Ovary (tissue), 7 donors: ENCODE measurements at regions not wholly inside any gene's neighbourhood (a gene's known extent, or its start where the extent isn't known, plus 50 kb on each side); places are given as distances from the start of the nearest gene placed in this dataset.

ENCODE experiments used
- DNase-seq, 5 donors: peaks; one replicate each; pipeline ENCODE4 v3.0.0-alpha.2; 2019 to 2020
- H3K27ac ChIP-seq, 2 donors: fragments of 200-600 bp; one replicate each; pipeline versions ENCODE4 v1.5.1 to v1.8.0; 2019 to 2022
- H3K27me3 ChIP-seq: fragments of 200-600 bp; one replicate; pipeline ENCODE4 v1.8.0; 2022
- H3K36me3 ChIP-seq: fragments of 200-600 bp; sonication (generic); one replicate; pipeline ENCODE4 v1.5.1; 2019
- H3K4me1 ChIP-seq: one replicate; pipeline ENCODE4 v1.8.1; 2013; ENCODE audit warnings: mild to moderate bottlenecking, moderate library complexity; ENCODE audit not compliant: insufficient read depth
- H3K4me3 ChIP-seq: fragments of 200-600 bp; sonication (generic); one replicate; pipeline ENCODE4 v1.5.1; 2017
- H3K9me3 ChIP-seq, 2 donors: fragments of 200-600 bp in 1 of 2; sonication (generic) in 1 of 2; one replicate each; pipeline versions ENCODE4 v1.5.1 to v1.8.1; 2013 to 2019; ENCODE audit warnings: mild to moderate bottlenecking in 1 of 2, moderate library complexity in 1 of 2
- CTCF ChIP-seq, 3 donors: fragments of 450-650 bp in 2 of 3; fragments of 200-600 bp in 1 of 3; IDR thresholded peaks; one replicate each; pipeline versions ENCODE4 v1.5.1 to v1.8.0; 2016 to 2022; ENCODE audit warnings: antibody characterized with exemption in 3 of 3, mild to moderate bottlenecking in 1 of 3
- EP300 ChIP-seq: sonication (generic); formaldehyde crosslinking; IDR thresholded peaks from one replicate; pipeline ENCODE4 v1.6.1; 2017; ENCODE audit warnings: antibody characterized with exemption
- POLR2A ChIP-seq: fragments of 450-650 bp; IDR thresholded peaks from one replicate; pipeline ENCODE4 v1.6.1; 2017; ENCODE audit warnings: antibody characterized with exemption, mild to moderate bottlenecking, moderate library complexity
- WGBS, 3 donors: extraction: QIAGEN DNeasy Blood & Tissue Kit in 1 of 3; methylation state at CpG; one replicate each; pipeline versions ENCODE4 v1.1.5 to v1.1.7; 2013 to 2017; 5-methylcytosine and 5-hydroxymethylcytosine counted together
- intact Hi-C, 4 donors: fragments of 100-400 bp; cut with DNase I; formaldehyde crosslinking; loops; one replicate each; pipeline versions ENCODE4 v1.11.0 to v1.15.1; 2022 to 2023
- donor health status: DM: no; HTN: no; CAD: no; lungs with moderate emphysema.
- donor health status: DM: no; HTN: no; CAD: no.
- donor health status: Bipolar disorder and iron deficiency.
- donor health status: DM: no; HTN: no; CAD: no.
- donor health status: DM: yes; HTN: yes; CAD: no.

GRCh38 chr14:98954349-98955000 lies 317.5 kb downstream of the BCL11B start:
- Histone ChIP-seq H3K27me3 (no peaks in the 10 kb centered on the region), H3K36me3 (no peaks in the 10 kb centered on the region), H3K4me3 (no peak overlapping the region), H3K4me1 (peaks cover 3% of the 10 kb centered on the region), H3K9me3 (no peaks in the 10 kb centered on the region), H3K27ac (no peak overlapping the region)
- DNase-seq = no peak
- WGBS, 3 donors = 91 to 96% (median 95%) methylated on average over 10 of the region's 10 CpGs
- no peak for TF ChIP-seq POLR2A
- TF ChIP-seq EP300 = no peak
- no peak for TF ChIP-seq CTCF (IDR thresholded peaks at IDR 0.05)
- intact Hi-C loops = no loop called here

DNA sequence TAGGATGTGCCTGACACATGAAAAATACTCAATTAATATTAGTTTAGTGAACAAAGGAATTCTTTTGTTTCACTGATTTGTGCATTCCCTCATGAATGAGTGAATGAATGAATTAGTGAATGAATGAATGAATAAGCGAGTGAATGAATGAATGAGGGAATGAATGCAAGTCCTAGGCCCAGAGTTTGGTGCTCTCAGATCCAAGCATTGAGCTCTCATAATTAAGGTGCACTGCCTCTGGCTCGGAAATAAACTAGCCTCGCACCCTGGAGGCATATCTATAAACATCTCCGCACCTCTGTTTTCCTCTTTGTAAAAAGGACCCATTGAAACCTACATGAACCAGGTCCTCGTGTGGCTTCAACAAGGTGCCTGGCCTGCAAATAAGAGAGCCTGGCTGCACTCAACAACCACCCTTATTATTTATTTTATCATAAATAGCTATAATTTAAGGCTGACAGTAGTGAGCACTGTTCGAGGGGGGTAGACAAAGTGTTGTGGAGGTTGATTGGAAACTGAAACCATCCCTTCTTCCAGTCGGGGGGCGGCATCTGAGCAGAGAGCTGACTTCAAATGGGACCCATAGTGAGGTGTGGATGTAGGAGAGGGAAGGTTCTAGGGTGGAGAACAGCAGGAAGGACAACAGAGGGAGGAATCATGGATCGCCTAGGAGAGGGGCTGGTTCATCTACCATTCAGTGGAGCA lies 316.8 kb downstream of the BCL11B start:
- Histone ChIP-seq H3K36me3 (no peaks in the 10 kb centered on the region), H3K27ac (no peak overlapping the region), H3K4me3 (no peak overlapping the region), H3K27me3 (no peaks in the 10 kb centered on the region), H3K4me1 (peaks cover 3% of the 10 kb centered on the region), H3K9me3 (no peaks in the 10 kb centered on the region)
- no peak for DNase-seq
- intact Hi-C loops = no loop called here
- TF ChIP-seq CTCF (IDR thresholded peaks at IDR 0.05) (no peak), EP300 (no peak), POLR2A (no peak)
- WGBS, 3 donors = 75 to 80% (median 78%) methylated on average over 9 of the region's 9 CpGs

DNA sequence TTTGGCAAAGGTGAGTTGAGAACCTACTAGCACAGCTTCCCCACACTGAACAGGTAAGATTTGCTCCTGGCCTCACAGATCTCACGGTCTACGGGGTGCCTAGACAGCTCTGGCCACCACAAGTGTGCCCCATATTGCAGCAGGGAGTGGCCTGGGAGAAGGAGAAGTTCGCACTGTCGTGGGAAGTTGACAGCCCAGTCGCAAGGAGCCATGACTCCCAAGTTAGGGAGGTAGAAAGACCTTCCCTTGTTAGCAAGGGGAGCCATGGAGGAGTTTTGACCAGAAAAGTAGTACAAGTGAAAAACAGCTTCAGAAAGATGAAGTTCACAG lies 316.3 kb downstream of the BCL11B start:
- intact Hi-C loops = no loop called here
- no peaks in the 10 kb centered on the region for H3K36me3 ChIP-seq
- no peak for DNase-seq
- peaks cover 3% of the 10 kb centered on the region for H3K4me1 ChIP-seq
- WGBS, 3 donors = 91 to 95% (median 93%) methylated on average over 5 of the region's 5 CpGs
- no peaks in the 10 kb centered on the region for H3K9me3 ChIP-seq
- H3K27ac ChIP-seq = no peak overlapping the region
- no peak overlapping the region for H3K4me3 ChIP-seq
- no peaks in the 10 kb centered on the region for H3K27me3 ChIP-seq
- TF ChIP-seq CTCF (IDR thresholded peaks at IDR 0.05) = no peak

GRCh38 chr14:98956181-98956580 lies 315.8 kb downstream of the BCL11B start:
- 92 to 95% (median 95%) methylated on average over 7 of the region's 7 CpGs for WGBS, 3 donors
- no peak for DNase-seq
- TF ChIP-seq EP300 (no peak), POLR2A (no peak), CTCF (IDR thresholded peaks at IDR 0.05) (no peak)
- H3K4me3 ChIP-seq = no peak overlapping the region
- H3K4me1 ChIP-seq = peaks cover 3% of the 10 kb centered on the region
- no peaks in the 10 kb centered on the region for H3K36me3 ChIP-seq
- intact Hi-C loops = no loop called here
- H3K27ac ChIP-seq = no peak overlapping the region
- H3K27me3 ChIP-seq = no peaks in the 10 kb centered on the region
- no peaks in the 10 kb centered on the region for H3K9me3 ChIP-seq
